Thyroid gland (tissue), 4 donors: ENCODE measurements at regions not wholly inside any gene's neighbourhood (a gene's known extent, or its start where the extent isn't known, plus 50 kb on each side); places are given as distances from the start of the nearest gene placed in this dataset.

Experiments used
- POLR2A ChIP-seq, 2 donors: fragments of 450-650 bp; IDR thresholded peaks; one replicate each; pipeline ENCODE4 v1.6.1; 2017; ENCODE audit warnings: antibody characterized with exemption in 2 of 2, mild to moderate bottlenecking in 2 of 2, moderate library complexity in 1 of 2
- TF ChIP-seq, protein P1 (sequence below), 6 experiments: fragments of 200-600 bp in 3 of 6; fragments of 450-650 bp in 3 of 6; sonication (generic) in 3 of 6; IDR thresholded peaks; one replicate each; pipeline ENCODE4 v1.5.1; 2016 to 2019; ENCODE audit warnings: antibody characterized with exemption in 6 of 6, mild to moderate bottlenecking in 2 of 6, inconsistent platforms in 1 of 6, moderate library complexity in 1 of 6

DNA sequence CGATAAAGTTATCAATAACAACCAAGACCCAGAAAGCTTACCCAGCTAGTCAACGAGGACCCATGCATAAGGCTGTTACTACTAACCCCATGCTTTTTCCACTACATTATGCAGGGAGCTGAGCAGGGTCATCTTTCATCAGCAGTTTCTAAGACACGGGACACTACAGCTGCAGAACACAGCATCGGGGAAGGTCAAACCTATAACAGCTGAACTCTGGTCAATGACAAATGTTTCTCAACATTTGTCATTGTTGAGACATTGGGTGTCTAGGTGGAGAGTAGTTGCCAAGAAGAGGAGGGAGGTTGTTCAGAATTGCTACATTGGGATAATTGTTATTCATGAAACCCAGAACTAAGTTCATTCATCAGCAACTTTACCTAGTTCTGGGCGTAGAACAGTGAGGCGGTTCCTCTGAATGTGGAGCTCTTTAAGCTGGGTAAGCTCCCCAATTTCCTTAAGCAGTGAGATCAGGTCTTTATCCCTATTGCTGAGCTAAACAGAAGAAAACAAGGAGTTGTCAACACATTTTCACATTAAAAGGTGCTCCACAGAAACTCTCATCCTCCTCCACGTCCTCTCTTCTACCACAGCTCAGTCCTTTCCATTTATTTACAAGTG is 105.6 kb downstream of the ZNF22 start:
- TF ChIP-seq, protein P1, sequence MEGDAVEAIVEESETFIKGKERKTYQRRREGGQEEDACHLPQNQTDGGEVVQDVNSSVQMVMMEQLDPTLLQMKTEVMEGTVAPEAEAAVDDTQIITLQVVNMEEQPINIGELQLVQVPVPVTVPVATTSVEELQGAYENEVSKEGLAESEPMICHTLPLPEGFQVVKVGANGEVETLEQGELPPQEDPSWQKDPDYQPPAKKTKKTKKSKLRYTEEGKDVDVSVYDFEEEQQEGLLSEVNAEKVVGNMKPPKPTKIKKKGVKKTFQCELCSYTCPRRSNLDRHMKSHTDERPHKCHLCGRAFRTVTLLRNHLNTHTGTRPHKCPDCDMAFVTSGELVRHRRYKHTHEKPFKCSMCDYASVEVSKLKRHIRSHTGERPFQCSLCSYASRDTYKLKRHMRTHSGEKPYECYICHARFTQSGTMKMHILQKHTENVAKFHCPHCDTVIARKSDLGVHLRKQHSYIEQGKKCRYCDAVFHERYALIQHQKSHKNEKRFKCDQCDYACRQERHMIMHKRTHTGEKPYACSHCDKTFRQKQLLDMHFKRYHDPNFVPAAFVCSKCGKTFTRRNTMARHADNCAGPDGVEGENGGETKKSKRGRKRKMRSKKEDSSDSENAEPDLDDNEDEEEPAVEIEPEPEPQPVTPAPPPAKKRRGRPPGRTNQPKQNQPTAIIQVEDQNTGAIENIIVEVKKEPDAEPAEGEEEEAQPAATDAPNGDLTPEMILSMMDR (IDR thresholded peaks at IDR 0.05) = no peak
- no peak for TF ChIP-seq POLR2A (IDR thresholded peaks at IDR 0.05)
